GM19023 (cell line): ENCODE measurements at regions not wholly inside any gene's neighbourhood (a gene's known extent, or its start where the extent isn't known, plus 50 kb on each side); places are given as distances from the start of the nearest gene placed in this dataset.

Source experiments
- ATAC-seq: cut with Tn5 transposase; IDR thresholded peaks from one replicate; pipeline ENCODE4 v1.9.1; 2021; ENCODE audit warnings: mild to moderate bottlenecking, moderate library complexity; ENCODE audit not compliant: unreplicated experiment

DNA sequence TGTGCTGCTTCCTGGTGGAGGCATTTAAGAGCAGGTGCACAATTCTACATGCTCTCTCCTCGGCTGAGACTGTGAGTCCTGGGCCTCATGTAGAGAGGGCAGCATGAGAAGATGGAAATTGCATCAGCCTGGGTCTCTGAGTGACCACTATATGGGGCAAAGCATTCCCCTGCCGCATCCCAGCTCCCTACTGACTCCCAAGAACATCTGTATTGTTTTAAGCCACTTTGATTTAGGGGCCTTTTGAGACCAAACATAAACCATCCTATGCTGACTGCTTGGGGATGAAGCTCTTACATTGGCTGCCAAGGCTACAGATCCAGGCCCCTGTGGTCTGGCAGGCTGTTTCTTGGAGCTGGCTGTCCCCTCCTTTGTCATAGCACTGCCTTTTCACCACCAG lies 101.3 kb upstream of the TBX20 start:
- no peak for ATAC-seq

DNA sequence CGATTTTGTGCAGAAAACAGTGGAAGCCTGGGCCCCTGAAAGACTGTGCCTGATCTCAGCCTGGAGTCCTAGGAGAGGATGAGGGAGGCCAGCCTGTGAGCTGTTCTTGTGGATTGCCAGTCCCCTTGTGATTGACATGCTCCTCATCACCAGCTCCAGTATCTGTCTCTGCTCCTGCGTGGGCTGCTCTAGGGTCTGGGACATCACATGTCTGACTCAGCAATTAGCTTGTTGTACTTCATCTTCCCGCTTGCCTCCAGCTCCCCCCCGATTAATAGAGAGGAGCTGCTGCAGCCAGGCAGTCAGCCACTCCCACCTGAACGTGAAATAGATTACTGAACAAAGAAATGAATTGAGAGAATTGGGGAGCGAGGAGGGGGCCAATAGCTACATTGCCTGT lies 99.6 kb upstream of the TBX20 start:
- ATAC-seq, result no peak

DNA sequence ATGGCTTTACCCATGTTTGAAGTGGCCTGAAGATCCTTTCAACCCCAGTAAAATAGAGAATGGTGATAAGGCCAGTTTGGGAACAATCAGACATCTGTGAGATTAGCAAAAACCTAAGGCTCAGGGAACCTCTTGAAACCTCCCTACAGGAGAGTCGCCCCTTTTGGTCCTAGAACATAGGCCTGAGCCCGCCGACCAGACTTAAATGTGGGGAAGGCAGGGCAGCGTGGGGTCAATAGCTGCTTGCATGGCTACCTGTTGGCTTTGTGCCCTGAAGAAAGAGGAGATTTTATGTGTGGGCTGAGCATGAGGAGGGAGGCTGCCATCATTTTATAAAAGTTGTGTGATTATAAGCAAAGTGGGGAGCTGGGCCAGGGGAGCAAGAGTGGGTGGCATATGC lies 97.6 kb upstream of the TBX20 start:
- ATAC-seq, result no peak

DNA sequence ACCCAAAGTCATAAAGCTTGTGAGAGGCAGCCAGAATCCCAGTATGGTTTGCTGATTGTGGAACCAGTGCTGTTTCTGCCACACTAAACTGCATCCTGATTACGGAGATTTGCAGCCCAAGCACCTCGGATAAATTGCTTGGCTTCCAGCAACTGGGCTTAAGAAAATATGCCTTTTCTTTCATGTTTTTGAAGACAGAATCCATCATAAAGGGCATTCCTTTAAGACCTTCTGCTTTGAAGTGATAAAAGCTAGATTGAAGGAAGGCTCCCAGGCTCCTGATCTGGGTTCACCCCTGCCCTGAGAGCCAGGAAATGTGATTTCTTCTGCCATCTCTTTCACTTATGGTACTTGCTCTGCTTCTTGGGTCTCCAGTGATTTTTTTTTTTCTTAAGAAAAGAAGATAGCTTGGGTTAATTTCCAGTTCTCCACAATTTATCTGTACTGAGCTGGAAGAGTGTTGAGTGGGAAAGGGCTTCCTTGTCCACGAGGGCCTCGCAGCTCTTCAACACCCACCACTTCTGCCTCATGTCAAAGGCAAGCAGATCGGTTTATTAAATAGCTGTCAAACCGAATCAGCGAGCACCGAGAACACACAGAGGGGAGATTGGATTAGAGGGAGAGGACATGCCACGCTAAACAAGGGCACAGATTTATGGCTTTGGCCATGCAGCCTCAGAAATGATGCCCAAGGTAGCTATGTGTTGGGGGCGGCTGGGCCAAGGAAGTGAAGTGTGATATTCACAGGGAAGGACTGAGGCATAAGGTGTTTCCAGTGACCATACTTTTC lies 94.9 kb upstream of the TBX20 start:
- ATAC-seq, result no peak

DNA sequence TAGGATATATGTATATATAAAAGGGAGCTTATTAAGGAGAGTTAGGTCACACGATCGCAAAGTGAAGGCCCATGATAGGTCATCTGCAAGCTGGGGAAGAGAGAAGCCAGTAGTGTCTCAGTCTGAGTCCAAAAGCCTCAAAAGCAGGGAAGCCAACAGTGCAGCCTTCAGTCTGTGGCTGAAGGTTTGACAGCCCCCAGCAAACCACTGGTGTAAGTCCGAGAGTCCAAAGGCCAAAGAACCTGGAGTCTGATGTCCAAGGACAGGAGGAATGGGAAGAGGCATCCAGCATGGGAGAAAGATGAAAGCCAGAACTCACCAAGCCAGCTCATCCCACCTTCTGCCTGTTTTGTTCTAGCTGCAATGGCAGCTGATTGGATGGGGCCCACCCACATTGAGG lies 88.9 kb upstream of the TBX20 start:
- no peak for ATAC-seq

DNA sequence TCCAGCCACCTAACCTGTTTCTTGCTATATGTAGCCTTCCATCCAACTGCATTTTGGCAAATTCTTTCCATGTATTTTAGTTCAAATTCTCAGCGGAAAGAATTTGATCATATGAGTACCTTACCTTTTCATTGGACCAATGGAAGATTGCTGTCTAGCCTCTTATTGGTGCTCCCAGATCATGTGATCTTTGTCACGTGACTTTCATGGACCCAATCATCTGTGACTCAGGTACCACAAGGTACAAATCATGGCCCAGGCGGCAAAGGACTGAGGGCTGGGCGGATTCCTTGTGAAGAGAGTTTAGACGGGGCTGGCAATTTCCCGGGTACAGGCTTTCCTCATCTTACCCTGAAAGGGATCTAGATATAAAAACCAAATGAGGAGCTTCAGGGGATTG lies 85.9 kb upstream of the TBX20 start:
- ATAC-seq, result no peak

DNA sequence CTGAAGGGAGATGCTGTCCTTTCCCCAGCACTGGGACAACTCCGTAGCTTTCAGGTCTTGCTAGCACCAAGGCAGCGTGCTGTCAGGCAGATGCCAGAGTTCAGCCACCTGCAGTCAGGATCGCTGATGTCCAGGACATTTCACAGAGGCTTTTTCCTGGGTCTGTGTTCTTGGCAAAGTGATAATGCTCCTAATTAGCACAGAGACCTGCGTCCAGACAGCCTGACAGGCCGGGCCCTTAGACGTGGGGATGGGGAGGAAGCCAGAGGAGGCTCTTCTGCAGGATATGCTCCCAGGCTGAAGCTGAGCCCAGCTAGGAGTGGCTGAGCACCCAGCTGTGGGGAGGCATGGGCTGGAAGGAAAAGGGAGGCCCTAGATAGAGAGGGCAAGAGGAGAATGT lies 82.5 kb upstream of the TBX20 start:
- no peak for ATAC-seq

DNA sequence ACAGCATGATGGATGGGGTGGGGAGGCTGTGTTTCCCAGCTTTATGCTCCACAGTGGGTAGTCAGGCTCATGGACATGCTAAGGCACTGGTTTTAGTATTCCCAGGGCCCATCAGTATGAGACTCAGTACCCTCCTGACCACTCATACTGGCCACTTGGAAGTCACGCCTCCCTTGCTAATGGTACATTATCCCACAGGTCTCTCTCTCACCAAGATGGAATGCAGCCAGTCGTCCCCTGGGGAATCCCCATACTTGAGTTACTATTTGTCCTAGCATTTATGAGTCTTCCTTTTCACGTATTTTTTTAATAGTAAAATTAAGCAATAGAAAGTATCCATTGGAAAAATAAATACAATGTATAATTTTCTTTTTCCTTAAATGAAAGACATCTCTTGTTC lies 80.6 kb upstream of the TBX20 start:
- ATAC-seq, result no peak

DNA sequence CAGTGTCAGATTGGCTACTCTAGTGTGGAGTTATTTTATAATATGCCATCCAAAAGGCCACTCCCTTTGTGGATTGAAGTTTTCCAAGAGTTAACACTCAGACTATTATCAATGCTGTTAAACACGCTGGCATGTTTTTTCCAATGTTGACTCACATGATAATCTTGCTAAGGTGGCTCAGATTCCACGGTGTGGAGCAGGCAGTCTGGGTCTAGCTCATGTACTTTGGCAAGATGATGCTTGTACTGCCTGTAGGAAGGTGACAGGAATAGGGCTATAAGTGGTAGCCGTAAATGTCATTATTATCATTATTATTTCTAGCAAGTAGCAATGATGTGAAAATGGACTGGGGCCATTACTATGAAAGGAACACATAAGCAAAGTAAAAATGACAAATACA lies 79.4 kb upstream of the TBX20 start:
- ATAC-seq, result no peak

DNA sequence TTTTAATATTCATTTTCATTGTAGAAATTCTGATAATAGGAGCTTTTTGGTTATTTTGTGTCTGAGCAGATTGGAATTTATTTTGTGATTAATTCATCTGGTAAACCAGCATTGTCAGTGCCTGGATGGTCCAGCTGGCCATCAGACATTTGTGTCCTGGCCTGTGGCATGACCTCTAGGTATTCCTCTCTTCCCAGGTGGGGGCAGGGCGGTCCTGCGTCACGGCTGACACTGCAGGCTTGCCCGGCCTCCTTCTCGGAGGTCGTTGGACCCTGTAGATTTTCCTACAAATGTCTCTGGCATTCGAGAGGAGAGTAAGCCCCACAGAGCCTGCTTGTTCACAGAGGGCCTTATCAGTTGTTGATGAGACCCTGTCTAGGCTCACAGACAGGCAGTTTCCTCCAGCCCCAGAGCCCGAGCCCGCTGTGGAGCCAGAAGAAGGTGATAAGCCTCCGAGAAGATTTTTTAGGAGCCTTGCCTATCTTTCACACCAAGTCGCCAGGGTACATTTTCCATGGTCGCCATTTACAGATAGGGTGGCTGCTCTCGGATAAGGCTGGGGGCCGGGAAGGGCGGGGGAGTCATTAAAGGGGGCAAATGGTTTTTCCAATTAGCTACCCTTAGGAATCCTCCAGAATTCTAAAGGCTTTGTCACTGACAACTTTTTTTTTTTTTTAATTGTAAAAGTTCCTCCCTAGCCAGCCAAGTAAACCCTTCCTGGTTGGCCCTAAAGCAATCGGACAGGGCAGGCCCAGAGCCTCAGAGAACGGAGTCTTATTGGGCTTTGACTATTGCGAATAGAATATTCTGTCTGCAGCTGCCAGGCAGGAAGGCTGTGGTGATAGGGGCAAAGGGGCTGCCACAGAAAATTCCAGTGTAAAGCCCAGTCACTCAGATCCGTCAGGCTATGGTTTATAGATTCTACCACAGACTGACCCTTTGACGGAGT lies 78.1 kb upstream of the TBX20 start:
- no peak for ATAC-seq

DNA sequence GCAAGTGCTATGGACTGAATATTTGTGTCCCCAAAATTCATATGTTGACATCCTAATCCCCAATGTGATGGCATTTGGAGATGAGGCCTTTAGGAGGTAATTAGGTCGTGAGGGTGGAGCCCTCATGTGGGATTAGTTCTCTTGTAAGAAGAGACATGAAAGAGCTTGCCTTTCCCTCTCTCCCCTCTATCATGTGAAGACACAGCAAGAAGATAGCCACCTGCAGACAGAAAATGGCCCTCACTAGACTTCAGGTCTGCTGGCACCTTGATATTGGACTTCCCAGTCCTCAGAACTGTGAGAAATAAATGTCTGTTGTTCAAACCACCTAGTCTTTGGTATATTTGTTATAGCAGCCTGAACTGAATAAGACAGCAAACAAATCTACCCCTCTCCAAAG lies 75.1 kb upstream of the TBX20 start:
- no peak for ATAC-seq

DNA sequence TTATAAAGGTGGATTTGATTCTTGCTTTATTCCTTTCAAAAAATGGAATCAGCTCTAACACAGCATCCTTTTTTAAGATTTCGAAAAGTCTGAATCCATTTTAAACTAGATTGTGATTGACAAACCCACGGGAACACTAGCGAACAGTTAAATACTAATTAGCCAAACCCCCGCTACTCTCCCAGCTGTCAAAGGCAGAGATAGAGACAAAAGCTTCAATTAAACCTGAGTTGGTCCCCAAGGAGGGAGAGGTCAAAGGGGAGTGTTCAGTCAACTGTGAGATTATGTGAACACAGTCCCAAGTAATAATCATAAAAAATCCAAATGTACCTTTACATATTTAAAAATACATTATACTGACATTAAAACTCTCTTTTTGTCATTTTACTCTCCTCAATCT lies 65.7 kb upstream of the TBX20 start:
- ATAC-seq, result no peak

DNA sequence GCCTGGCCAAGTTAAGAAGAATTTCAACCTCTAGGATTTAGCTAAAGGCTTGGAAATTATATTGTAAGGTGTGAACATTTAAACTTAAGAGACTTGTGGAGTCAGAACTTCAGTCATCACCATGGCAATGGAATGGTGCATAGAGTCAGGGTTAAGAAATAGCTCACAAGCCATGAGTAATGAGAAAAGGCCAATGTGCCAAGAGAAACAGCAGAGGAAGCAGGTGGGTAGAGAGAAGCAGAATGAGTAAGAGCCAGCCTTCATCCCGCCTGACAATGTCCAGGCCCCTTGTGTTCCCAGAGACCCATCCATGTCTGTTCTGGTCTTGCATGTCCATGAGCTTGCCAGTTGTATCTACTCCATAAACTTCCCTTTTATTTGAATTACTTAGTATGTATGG lies 62.6 kb upstream of the TBX20 start:
- no peak for ATAC-seq

DNA sequence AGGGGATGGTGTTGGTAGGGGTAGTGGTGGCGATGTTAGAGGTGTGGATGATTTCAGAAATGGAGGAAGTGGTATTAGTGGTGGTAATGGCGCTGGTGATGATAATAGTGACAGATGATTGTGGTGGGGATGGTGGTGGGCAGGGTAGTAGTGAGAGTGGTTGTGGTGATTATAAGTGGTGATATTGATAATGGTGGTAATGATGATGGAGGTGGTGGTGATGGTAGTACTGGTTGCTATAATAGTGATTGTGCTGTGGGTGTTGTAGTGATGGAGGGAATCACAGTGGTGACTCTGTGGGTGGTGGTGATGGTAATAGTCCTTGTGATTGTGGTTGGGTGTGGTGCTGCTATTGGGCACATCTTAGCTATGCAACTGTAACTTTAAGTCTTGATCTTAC lies 61.6 kb upstream of the TBX20 start:
- no peak for ATAC-seq

DNA sequence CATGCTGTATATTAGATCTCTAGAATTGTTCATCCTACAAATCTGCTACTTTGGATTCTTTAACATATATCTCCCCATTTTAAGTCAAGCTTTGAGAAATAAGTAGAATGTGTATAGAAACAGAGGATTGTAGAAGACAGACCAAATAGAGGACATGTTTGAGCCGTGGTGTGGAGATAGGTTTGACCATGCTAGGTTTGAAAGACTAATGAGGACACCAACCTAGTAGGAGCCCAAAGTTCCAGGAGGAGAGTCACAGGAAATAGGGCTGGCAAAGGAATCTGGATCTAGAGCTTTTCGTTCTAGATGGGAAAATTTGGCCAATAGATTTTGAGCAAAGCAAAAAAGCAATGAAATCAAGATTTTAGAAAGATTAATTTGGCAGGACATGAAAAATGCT lies 60.5 kb upstream of the TBX20 start:
- no peak for ATAC-seq

DNA sequence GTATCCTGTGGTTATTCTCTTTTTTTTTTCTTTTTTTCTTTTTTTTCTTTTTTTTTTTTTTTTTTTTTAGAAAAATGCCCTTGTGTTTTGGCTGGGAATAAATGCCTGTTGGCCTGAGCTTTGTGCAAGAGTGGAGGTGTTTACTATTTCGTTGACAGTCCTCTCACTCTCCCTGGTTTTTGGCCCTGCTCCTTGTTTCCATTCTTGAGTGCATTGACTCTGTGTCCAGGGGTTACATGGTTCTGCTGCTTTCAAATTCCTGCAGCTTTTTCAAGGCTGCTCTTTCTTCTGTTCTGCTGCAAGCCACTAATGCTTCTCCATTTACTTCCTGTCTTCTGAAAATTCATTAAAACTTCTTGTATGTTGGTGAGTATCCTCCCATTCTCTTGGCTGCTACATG lies 59.7 kb upstream of the TBX20 start:
- ATAC-seq, result no peak
